GM10266 (cell line): ENCODE measurements at regions not wholly inside any gene's neighbourhood (a gene's known extent, or its start where the extent isn't known, plus 50 kb on each side); places are given as distances from the start of the nearest gene placed in this dataset.

Experiments used
- DNase-seq: peaks from one replicate; pipeline ENCODE4 v3.0.0; 2012; ENCODE audit errors: extremely low spot score
- CTCF ChIP-seq: IDR thresholded peaks from 2 replicates; pipeline ENCODE4 v1.5.1; 2012; ENCODE audit warnings: mild to moderate bottlenecking, low read depth; ENCODE audit not compliant: control insufficient read depth, insufficient read depth; ENCODE audit errors: missing control alignments

- TF ChIP-seq CTCF = no peak
- DNase-seq = no peak
These were observed 323.0 kb downstream of the TMEM167A start for GRCh38 chr5:82754036-82754746.

GRCh38 chr5:82753374-82753773 lies 323.8 kb downstream of the TMEM167A start:
- DNase-seq = no peak
- no peak for TF ChIP-seq CTCF

GRCh38 chr5:82749461-82749820 lies 327.8 kb downstream of the TMEM167A start:
- TF ChIP-seq CTCF = no peak

GRCh38 chr5:82748688-82749460 lies 328.3 kb downstream of the TMEM167A start:
- no peak for TF ChIP-seq CTCF
- no peak for DNase-seq

More at GRCh38 chr5:82749461-82749820, 327.8 kb downstream of the TMEM167A start:
- DNase-seq = no peak

GRCh38 chr5:82747986-82748385 lies 329.2 kb downstream of the TMEM167A start:
- DNase-seq = no peak

GRCh38 chr5:82745016-82745415 lies 332.2 kb downstream of the TMEM167A start:
- no peak for DNase-seq
- no peak for TF ChIP-seq CTCF

More at GRCh38 chr5:82747986-82748385, 329.2 kb downstream of the TMEM167A start:
- TF ChIP-seq CTCF = no peak
